Activated CD8-positive, alpha-beta memory T cell treated with anti-CD3 and anti-CD28 coated beads for 24 hours (primary cell): ENCODE measurements at regions not wholly inside any gene's neighbourhood (a gene's known extent, or its start where the extent isn't known, plus 50 kb on each side); places are given as distances from the start of the nearest gene placed in this dataset.

Experiments
- DNase-seq: peaks from one replicate; pipeline ENCODE4 v3.0.0-alpha.2; 2020

DNA sequence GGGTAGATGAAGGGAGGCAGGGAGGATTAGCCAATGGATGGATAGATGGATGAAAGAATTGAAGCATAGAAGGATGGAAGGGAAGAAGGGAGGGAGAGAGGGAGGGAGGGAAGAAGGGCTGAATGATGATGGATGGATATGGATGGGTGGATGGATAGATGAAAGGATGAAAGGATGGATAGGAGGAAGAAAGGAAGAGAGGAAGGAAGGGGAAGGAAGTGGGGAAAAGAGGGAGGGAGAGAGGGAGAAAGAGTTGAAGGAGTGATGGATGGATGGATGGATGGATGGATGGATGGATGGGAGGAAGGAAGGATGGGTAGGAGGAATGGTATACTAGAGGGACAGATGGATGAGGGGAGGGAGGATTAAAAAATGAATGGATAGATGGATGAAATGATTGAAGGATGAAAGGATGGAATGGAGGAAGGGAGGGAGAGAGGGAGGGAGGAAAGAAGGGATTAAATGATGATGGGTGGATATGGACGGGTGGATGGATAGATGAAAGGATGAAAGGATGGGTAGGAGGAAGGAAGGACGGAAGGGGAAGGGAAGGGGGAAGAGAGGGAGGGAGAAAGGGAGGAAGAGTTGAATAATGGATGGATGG, 145.9 kb downstream of the MN1 start:
- DNase-seq, result no peak

DNA sequence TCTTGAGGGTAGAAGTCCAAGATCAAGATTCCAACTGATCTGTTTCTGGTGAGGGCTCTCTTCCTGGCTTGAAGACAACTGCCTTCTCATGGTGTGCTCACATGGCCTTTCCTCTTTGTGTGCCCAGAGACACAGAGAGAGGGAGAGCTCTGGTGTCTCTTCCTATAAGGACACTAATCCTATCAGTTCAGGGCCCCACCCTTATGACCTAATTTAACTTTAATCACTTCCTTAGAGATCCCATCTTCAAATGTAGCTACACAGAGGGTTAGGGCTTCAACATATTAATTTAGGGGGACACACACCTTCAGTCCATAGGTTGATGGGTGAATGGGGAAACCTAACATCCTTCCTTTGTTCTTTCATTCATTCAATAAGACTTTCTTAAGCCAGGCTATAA, 144.6 kb downstream of the MN1 start:
- DNase-seq, result no peak

DNA sequence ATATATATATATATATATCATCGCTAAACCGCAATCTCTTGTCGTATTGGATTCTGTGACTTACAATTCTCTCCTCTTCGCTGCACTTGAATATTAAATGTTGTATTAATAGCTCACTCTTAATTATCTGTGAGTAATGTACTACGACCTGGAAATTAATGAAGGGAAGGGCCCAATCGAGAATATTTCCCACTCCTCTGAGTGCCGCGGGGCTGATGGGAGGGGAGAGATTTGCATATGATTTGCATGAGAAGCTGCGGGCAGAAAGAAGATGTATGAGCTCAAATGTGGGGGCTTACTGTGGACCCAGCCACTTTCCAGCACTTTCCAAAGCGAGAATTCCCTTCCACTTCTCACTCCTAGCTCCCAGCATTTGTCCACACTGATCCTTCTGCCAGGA, 141.2 kb downstream of the MN1 start:
- no peak for DNase-seq

DNA sequence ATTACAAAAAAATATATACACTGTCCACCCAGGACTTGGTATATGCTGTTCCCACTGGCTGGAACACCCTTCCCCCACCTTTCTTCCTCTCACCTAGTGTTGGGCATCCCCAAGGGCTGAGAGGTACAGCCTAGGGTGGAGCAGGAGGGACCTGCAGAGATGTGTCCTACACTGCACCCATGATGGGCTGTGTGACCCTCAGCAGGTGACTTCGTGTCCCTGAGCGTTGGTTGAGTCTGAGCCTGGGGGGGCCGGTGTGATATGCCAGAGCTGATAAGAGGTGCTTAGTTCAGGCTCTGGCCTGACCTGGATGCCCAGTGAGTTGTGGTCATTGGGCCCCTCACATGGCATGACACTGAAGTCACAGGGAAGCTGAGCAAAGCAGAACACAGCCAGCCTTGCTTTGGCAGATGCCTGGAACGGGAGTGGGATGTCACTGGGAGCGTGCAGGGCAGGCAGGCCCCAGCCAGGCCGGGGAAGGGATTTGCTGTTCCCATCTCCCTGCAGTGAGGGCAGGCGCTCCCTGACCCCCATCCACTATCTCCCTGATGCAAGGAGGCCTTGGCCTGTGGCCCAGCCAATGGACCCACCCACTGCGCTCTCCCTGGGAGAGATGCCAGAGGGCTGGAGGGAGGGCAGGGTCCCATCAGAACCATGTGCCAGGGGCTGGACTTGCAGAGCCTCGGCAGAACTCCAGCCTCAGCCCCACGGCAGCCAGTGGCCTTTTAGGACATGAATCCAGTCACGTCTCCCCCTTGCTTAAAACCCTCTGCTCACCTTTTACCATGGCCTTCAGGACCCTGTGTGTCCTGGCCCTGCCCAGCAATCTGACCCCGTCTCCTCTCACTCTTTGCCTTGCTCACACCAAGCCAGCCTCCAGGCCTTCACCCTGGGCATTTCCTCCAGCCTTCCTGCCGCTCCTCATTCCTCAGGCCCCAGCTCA, 138.9 kb downstream of the MN1 start:
- no peak for DNase-seq

DNA sequence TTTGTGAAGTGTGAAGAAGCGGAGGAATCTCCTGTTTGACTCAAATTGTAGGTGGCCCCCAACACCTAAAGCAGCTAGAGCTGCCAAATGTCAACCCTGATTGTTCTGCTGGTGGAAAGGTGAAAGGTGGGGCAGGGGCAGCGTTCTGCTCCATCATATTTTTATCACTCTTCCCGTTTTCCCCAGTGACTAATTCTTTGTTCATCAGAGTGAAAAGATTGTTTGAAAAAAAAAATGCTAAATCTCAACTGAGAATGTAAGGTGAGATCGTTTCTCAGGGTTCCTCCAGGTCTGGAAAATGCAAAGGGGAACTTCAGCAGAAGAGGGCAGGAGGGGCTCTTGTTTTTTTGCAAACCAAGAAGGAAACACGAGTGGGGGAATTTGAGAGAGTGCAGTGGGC, 137.7 kb downstream of the MN1 start:
- no peak for DNase-seq

DNA sequence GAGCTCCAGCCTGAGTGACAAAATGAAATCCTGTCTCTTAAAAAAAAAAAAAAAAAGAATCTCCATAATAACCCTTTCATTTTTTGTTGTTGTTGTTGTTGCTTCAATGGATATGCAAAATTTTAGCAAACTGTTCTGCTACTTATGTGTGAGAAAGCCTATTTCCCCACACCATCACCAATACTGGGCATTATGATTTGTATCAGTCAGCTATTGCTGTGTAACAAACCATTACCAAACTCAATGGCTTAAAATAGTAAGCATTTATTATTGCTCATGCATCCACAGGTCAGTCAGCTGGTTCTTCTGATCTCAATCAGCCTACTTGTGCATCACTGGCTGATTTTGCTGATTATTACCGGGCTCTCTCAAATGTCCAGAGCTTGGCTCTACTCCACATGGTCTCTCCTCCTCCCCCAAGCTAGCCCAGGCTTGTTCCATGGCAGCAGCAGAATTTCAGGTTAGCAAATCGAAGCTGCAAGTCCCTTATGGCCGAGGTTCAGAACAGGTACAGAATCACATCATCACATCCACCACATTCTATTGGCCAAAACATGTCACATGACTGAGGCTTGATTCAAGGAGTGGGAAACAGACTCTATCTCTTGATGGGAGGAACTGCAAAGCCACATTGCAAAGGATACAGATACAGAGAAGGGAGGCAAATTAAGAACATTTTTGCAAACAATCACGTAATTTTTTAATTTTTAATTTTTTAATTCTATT, 135.1 kb downstream of the MN1 start:
- DNase-seq, result no peak

DNA sequence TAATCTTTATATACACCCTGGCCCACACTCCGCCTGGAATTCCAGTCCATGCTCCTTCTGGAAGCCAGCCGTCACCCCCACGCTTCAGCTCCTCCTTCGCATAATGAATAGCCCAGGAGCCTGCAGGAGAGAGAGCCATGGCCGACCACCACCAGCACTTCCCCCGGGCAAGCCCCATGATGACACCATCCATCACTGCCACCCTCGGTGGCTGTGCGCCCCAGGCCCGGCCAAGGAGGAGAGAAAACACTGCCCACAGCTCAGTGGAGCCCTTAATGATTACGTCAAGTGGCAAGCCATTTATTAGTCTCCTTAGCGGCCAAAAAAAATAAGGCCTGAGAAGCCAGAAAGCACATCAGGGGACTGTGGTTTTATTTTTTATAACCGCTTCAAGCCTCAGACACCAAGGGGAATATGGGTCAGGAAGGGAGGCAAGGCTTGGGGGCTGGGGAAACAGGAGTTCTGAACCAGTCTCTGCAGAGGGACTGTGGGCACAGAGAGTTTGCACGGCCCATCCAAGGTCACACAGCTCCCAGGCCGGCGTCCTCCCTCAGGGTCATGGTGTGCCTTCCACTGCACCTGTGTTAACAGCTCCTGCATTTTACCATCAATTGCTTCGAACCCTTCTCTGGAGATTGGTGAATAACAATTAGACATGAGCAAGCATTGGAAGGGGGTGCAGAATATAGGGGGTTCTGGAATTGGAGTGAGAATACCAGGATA, 134.3 kb downstream of the MN1 start:
- DNase-seq, result no peak

DNA sequence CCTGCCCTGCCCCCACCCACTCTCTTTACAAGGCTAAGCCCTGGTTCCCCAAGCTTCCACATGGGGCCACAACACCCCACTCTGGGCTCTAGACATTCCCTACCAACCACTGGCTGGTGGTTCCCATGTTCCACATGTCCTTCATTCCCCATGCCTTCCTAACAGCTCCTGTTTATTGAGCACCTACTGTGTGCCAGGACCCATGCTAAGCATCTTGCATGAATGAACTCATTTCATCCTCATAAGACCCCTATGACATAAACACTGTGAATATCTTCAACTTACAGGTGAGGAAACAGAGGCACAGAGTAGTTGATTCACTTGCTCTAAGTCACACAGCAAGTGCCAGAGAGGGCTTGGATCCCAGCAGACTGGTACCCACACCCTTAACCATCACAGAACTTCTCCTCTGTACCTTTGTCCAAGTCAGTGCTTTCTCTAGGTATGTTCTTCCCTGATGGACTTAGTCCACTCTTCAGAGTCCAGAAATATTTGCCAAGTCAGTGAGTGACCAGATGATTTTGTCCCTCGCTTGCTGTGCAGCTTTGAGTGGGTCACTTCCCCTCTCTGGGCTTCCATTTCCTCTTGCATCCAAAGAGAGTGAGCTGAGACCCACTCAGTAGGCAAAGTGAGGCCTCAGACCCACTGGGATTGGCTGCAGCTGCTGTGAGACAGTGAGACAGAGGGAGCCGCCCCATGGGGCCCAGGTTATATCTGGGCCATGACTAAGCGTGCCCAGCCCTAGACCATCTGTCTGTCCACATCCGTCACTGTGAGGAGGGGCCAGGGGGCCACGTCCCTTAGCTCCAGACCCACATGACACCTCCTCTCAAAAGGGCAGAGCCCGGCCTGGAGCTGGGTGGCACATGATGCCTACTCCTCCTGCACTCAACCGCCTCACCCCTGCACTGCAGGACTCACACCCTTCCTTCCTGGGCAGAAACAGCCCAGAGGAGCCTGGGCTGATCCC, 132.4 kb downstream of the MN1 start:
- no peak for DNase-seq

DNA sequence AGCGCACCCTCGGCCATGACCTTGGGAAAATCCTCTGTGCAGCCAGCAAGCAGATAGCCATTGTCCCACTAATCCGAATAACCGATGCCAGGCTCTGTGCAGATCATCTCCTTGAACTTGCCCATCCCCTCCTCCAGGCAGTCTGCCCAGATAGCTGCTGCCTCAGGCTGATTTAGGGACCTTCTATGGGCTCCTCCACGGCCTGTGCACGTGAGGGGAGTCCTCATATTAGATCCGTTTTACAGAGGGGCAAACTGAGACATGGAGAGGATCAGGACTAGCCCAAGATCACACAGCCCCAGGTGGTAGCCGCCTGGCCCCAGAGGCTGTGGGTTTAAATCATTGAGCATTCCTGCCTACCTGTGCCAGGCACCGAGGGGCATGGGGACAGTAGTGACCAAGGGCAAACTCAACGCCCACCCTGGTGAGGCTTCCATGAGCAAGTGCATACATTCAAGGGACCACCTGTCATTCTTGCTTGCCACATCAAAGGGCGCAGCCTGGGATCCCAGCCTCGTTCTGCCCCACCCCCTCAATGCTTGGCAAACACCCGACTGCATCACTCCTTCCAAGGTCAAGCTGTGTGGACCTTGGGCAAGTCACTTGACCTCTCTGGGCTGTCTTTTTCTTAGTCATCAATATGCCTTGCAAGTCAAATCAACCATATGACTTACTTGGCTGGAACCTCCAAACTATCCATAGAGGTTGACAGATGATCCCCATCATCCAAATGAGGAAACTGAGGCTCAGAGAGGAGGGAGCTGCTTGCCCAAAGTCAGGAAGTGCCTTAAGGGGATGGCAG, 131.6 kb downstream of the MN1 start:
- DNase-seq, result no peak

DNA sequence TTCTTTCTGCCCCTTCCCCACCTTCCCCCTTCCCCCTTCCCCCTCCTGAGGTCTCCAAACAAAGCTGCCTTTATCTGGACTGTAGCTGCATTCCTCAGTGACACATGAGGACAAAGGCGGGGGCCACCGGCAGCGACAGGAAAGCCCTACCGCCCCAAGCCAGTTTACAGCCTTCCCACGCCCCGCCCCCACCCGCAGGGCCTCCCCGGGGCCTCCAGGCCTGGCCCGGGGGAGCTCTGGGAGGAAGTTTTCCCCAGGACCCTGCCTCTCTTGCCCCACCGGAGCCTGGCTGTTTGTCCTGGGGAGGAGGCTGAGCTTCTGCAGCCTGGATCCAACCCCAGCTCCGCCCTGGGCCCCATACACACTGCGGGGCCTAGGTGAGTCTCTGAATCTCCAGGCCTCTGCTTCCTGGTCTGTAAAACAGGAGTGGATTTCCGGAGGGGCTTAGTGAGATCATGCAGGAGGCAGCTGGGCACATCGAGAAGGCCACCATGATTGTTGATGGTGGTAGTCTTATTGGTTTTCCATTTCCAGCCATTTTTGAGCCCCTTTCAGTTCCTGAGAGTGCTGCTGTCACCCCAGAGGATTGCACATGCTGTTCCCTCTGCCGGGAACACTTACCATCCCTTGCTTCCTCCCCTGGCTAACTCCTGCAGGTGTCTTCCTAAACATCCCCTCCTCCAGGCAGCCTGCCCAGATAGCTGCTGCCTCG, 130.7 kb downstream of the MN1 start:
- no peak for DNase-seq

DNA sequence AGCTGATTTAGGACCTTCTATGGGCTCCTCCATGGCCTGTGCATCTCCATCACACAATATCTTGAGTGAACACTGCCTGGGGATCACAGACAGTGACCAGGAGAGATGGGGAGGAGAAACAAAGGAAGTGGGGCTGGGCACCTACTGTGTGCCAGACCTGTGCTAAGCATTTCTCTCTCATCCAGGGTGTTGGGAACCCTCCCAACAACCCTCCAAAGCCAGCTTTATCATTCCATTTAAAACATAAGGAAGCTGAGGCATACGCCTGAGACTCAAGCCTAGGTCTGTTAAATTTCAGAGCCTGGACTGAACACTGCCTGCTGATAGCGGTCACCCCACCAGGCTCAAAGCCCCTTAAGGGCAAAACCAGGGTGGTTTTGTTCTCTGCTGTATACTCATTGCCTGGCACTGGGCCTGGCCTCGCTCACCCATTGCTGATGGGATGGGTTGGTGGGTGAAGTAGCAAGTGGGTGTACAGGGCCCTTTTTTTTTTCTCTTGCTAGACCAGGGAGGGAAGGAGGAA, 130.1 kb downstream of the MN1 start:
- DNase-seq, result no peak

DNA sequence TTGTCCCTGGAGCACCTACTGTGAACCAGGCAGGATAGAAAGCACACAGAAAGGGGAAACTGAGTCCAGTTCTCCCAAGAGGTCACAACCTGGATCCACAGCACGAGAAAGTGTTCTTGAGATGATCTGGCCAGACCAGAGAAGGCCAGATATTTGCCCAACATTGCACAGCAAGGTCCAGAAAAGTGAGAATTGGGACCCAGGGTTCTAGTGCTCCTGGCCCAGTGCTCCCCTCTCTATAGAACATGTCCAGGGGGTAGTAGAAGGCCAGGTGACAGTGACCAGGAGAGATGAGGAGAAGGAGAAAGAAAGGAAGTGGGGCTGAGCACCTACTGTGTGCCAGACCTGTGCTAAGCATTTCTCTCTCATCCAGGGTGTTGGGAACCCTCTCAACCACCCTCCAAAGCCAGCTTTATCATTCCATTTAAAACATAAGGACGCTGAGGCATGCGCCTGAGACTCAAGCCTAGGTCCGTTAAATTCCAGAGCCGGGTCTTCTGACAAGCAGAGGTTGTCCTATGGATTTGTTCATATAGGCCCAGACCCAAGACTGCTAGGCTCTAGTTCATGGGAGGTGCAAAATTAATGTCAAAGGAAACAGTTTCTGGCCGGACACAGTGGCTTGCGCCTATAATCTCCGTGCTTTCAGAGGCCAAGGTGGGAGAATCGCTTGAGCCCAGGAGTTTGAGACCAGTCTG, 128.7 kb downstream of the MN1 start:
- no peak for DNase-seq

DNA sequence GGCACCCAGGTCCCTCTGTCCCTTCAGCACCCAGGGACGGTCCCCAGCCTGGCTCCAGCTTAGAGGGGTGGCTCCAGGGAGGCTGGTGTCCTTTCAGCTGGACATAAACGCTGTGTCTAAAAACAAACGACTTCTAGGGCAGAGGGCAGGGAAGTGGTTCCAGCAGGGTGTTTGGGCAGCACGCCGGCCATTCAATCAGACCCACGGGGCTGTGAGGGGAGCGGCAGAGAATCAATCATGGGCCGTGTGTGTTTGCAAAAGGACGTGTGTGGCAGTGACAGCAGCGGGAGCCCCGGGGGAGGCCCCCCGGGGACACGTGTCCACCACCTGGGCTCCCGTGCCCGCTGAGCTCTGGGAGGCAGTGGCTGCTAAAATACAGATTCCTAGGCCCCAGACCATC, 127.7 kb downstream of the MN1 start:
- no peak for DNase-seq

DNA sequence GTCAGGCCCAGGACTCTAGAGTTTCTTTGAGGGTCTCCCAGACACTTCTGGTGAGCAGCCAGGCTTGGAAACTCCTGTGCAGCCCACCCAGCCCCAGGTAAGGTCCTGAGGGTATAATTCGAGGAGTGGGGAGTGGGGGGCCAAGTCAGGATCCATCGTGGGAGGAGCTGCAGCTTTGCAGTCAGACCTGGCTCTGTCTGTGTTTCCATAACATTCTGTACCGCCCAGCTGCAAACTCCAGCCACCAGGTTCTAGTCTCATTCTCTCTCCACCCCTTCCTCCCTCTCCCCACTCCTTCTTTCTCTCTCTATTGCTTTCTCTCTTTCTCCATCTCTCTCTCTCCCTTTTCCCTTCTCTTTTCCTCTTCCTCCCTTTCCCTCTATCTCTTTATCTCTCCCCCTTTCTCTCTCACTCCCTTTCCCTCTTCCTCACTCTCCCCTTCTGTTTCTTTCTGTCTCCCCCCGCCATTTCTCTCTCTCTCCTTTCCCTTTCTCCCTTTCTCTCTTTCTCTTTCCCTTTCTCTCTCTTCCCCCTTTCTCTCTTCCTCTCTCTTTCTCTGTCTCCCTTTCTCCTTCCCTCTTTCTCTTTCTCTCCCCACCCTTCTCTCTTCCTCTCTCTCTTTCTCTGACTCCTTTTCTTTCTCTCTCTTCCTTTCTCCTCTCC, 127.2 kb downstream of the MN1 start:
- DNase-seq, result no peak

DNA sequence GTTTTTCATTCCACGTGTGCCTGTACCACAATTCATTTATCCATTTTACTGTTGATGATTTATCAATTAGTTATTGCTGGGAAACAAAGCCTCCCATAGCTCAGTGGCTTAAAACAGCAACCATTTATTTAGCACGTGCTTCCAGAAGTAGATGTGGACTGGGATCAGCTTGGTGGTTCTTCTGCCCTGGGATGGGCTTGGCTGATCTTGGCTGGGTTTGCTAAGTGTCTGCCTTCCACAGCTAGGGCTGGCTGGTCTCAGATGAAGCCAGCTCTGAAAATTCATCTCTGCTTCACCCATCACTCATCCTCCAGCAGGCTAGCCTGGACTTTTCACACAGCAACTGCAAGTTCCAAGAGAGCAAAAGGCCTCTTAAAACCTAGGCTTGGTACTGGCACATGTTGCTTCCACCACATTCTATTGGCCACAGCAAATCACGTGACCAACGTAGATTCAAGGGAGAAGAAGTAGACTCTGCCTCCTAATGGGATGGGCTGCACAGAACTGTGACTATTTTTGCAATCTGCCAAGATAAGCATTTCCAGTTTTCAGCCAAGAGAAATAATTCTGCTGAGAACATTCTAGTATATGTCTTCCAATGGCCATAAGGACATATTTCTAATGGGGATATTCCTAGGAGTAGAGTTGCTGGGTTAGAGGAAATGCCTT, 124.9 kb downstream of the MN1 start:
- DNase-seq, result no peak

DNA sequence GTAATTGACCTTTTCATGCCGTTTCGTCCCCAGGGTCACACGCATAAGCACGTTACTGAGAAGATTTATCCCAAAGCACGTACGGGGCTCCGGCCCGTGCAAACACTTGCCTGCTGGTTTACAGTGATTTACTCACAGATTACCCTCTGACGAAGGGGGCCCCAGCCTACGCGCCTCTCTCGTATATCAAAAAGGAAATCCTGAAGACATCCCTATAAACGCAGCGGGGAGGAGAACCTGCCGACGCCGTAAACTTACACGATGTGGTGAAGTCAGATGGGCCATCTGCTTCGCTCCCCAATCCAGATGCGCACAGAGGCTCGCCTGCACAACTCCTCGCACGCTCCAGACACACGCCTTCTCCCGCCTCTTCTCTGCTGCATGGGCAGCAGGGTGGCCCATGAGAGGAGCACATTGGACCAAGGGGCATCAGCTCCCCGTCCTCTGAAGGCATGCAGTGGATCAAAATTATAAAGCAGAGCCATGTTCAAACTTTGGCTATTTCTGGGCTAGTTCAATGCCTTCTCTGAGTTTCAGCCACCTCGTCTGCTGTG, 123.6 kb downstream of the MN1 start:
- DNase-seq, result no peak

DNA sequence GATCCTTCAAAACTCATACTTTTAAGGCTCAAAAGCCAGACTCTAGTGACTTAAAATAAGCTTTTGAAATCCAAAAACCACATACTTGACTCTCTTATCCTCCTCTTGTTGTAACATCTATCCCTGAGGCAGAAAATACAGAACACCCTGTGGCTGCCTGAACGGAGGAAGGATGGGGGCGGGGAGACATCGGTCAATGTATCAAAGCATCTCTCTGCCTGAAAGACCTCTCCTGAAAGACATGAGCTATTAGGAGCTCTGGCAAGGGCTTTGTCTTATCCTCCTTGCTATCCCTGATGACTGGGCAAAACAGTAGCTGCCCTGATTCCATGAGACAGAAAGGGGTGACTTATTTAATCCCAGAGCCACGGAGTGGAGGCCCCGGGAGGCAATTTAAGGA, 122.4 kb downstream of the MN1 start:
- DNase-seq, result no peak
